HG03565 (cell line): ENCODE measurements at regions not wholly inside any gene's neighbourhood (a gene's known extent, or its start where the extent isn't known, plus 50 kb on each side); places are given as distances from the start of the nearest gene placed in this dataset.
"Not testable (repeated sequence)": the region's sequence is repeated elsewhere in the genome, so short reads cannot be mapped to it uniquely, and the experiment has no call there.

Source experiments
- ATAC-seq: cut with Tn5 transposase; IDR thresholded peaks from one replicate; pipeline ENCODE4 v1.9.1; 2021; ENCODE audit warnings: mild to moderate bottlenecking, moderate library complexity; ENCODE audit not compliant: unreplicated experiment

GRCh38 chr3:110646055-110646454 is 425.6 kb upstream of the NECTIN3 start:
- no peak for ATAC-seq

GRCh38 chr3:110646496-110646895 is 425.1 kb upstream of the NECTIN3 start:
- ATAC-seq = no peak

- ATAC-seq = no peak
These were observed 424.0 kb upstream of the NECTIN3 start for GRCh38 chr3:110647586-110647985.

GRCh38 chr3:110650741-110651140 is 420.9 kb upstream of the NECTIN3 start:
- no peak for ATAC-seq

- no peak for ATAC-seq
These were observed 416.6 kb upstream of the NECTIN3 start for GRCh38 chr3:110654843-110655502.

GRCh38 chr3:110656394-110657025 is 415.1 kb upstream of the NECTIN3 start:
- ATAC-seq = no peak

DNA sequence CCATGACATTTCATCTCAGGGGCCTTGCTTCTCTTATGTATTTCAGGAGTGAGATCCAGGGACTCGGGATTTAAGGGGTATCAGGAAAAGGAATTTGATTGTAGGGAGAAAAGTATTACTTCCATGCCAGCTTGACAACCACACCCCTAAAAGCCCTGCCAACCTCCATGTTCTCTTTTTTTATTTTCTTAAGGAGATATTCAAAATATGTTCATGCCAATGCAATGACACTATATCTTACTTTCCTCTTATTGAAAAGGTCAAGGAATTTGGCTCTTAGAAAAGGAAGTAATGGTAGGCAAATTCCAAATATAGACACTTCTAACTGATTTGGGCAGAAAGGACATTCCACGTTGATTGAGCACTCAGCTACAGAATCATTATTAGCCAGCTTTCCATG is 407.5 kb upstream of the NECTIN3 start:
- no peak for ATAC-seq

- ATAC-seq = no peak
These were observed 405.1 kb upstream of the NECTIN3 start for GRCh38 chr3:110666495-110666894.

- no peak for ATAC-seq
These were observed 404.4 kb upstream of the NECTIN3 start for GRCh38 chr3:110667216-110667615.

- no peak for ATAC-seq
These were observed 401.2 kb upstream of the NECTIN3 start for GRCh38 chr3:110670407-110670806.

DNA sequence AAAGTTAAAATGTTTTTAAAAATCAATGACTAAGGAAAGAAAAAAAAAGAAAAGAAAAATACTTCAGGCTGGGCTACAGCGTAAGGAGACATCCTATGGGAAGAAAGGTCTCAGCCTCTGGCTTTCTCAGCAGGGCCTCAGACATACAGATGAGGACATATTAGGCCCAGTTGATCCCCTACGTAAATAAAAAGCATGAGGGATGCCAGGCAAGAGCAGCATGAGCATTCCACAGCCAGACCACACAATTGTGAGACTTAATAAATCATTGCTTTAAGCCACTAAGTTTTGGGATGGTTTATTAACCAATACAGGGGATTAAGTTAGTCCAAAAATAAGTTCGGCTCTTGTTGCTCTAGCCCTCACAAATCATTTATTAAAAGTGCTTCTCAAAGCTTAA is 394.1 kb upstream of the NECTIN3 start:
- no peak for ATAC-seq

DNA sequence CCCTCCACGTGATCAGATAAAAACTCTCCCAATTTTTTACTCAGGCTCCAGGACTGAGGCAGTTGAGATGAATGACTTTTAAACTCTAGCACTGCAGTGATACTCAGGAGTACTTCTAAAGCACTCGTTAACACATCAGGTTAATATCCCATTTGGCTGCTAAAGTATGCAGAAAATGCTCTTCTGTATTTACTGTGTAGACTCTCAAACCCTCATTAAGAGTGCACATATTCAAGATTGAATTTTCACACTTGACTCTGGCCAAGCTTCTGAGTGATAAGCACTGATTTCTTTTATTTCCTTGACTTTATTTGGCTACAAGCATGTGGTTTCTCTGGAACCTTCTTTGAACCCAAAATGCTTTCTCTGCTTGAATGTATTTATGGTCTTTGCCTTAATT is 392.3 kb upstream of the NECTIN3 start:
- no peak for ATAC-seq

DNA sequence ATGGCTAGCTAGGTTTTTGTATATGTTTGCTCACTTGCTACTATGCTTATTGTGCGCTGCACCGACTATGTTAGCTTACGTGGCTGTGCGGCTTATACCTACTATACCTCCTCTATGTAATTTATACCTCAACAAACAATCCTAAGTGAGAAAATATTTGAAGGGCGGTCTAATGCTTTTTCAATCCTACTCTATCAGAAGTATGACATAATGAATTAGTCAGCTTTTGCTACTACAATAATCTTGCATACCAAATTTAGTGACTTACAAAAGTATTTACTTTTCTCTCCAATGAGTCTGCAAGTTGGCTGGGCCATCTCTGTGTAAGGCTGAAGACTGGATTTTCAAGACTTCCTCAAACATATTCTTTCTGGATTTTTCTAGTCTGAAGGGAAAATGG is 391.2 kb upstream of the NECTIN3 start:
- no peak for ATAC-seq

- no peak for ATAC-seq
These were observed 387.1 kb upstream of the NECTIN3 start for GRCh38 chr3:110684466-110684865.

- ATAC-seq = no peak
These were observed 386.0 kb upstream of the NECTIN3 start for GRCh38 chr3:110685630-110686029.

DNA sequence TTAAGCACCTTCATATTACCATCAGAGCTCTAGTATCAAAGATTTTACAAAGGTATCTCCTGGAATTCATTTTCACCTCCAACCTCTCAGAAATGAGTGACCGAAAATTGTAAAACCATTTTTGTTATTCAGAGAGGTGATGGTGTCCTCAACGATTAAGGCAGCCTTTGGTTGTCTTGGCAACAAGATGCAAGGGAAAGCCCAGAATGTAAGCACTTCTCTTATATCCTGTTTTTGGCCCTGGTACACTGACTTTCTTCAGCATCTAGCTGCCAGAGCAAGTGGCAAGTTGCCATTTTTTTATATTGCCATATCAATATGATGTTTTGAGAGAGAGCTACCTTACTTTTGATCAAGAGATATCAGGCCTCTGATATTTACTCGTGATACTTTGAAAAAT is 384.9 kb upstream of the NECTIN3 start:
- ATAC-seq = no peak

- ATAC-seq = no peak
These were observed 384.5 kb upstream of the NECTIN3 start for GRCh38 chr3:110687138-110687537.

DNA sequence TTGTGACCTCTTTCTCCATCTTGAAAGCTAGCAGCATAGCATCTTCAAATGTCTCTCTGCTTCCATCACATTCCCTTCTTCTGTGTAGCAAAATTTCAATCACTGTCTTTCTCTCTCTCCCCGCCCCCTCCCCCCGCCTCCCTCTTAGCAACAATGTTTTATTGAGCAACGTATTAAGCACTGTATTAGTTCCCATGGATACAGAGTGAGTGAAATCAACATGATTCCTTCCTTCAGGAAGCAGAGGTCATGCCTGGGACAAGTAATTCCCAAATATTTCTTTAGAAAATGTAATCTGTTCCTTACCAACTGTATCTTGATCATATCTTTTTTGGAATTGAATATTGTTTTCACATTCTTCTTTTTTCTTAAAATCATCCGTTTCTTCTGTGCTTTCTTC is 373.7 kb upstream of the NECTIN3 start:
- no peak for ATAC-seq

DNA sequence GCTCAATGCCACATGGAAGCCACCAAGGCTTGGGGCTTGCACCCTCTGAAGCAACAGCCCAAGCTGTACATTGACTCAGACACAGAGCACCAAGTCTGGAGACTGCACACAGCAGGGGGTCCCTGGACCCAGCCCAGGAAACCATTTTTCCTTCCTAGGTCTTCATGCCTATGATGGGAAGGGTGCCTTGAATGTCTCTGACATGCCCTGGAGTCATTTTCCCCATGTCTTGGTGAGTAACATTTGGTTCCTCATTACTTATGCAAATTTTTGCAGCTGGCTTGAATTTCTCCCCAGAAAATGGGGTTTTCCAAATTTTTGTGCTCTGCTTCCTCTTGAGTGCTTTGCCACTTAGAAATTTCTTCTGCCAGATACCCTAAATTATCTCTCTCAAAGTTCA is 367.3 kb upstream of the NECTIN3 start:
- not testable (repeated sequence) for ATAC-seq

DNA sequence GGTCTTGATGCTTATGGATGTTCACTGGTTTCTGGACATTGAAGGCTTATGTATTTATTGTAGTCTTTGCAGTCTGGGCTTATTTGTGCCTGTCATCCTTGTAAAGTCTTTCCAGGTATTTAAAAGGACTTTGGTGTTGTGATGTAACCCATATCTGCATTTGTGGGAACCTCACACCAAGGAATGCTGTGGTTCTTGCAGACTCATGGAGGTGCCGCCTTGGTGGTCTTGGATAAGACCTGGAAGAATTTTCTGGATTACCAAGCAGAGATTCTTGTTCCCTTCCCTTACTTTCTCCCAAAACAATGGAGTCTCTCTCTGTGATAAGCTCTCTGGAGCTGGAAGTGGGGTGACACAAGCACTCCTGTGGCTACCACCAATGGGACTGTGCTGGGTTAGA is 363.5 kb upstream of the NECTIN3 start:
- ATAC-seq = no peak

- ATAC-seq = no peak
These were observed 361.5 kb upstream of the NECTIN3 start for GRCh38 chr3:110710156-110710555.

DNA sequence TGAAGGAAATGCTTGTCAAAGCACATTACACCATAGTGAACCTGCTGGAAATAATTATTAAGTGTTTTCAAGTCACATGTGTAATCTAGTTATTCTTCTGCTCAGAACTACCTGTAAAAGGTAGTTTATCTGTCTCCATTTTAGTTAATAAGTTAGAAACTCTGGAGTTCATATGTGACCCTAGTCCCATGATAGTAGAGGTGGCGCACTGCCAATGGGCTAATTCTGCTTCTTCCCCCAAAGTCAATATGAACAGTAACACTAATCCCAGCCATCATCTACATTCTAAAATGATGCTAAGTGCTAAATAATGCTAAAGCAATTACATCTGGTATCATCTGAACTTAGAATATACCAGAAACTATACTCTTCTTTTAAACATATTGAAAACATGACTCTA is 361.0 kb upstream of the NECTIN3 start:
- no peak for ATAC-seq
